DMS 273 (cell line): ENCODE measurements at regions not wholly inside any gene's neighbourhood (a gene's known extent, or its start where the extent isn't known, plus 50 kb on each side); places are given as distances from the start of the nearest gene placed in this dataset.

ENCODE experiments used
- DNase-seq: peaks from one replicate; lab custom pipeline; 2025; ENCODE audit not compliant: unreplicated experiment; lab: John Stamatoyannopoulos, UW

- peak; percentile 71 for DNase-seq
Observed at GRCh38 chr9:89953824-89954615, 349.2 kb downstream of the GADD45G start.

DNA sequence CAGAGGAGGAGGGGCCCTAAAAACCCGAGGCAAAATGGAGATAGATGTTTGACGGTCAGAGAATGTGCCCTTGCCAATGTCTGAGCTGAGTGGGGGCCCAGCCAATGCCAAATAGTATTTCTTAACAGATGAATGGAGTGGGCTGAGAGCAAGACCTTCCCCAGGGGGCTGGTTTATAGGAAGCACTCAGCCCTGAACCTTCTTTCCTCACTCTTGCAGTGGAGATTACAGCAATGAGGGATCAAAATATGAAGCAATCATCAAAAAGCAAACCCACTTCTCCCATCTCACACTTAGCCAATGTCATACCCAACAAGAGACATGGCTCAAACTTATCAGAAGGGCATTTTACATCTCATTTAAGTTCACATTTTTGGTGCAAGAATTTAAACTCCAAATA, 350.3 kb downstream of the GADD45G start:
- no peak for DNase-seq

- no peak for DNase-seq
Observed at GRCh38 chr9:89955626-89956025, 350.8 kb downstream of the GADD45G start.

DNA sequence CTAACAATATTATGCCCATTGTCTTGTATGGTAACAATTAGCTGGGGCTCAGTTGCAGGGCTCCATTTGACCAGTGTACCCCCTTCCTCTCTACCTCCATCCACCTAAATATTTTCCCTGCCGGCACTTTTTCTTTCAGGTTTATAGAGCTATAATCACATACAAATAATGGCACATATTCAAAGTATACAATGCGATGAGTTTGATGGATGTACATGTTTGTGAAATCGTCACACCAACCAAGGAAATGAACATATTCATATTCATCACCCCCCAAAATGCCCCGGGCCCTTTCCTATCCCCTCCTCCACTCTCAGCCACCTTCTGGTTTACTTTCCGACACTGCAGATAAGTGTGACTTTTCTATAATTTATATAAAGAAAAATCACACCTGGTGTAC, 351.5 kb downstream of the GADD45G start:
- DNase-seq, result no peak

DNA sequence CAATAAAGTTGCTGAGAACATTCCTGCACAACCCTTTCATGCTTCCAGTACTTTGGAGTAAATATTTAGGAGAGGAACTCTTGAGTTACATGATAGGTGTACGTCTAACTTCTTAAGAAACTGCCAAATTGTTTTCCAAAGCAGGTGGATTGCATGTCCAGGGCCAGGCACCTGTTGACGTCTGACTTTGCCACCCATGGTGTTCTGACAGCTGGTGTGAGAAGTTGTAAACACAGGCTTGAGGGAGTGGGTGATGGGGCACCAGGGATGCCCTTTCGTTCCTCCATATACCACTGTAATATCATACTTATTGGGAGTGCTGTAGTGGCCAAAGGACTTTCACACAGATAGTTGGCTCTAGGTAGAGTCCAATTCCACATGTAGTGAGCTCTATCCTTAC, 352.1 kb downstream of the GADD45G start:
- DNase-seq, result peak; percentile 31

DNA sequence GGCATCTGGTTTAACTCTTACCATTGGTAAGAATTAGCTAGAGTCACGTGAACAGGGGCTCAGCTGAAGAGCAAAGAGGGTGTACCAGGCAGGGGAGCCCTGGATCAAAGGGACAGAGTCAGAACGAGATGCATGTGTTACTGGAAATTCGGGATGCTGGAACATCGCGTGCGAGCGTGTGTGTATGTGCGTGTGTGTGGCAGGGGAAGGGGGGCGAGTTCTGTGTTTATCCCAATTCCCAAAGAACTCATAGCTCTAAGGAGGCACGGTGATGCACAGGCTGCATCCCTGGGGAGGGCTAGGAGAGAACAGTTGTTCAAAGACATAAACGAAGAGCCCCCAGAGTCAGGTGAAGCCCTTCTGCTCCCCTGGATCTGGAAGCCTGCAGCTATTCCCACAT, 353.3 kb downstream of the GADD45G start:
- DNase-seq, result no peak

DNA sequence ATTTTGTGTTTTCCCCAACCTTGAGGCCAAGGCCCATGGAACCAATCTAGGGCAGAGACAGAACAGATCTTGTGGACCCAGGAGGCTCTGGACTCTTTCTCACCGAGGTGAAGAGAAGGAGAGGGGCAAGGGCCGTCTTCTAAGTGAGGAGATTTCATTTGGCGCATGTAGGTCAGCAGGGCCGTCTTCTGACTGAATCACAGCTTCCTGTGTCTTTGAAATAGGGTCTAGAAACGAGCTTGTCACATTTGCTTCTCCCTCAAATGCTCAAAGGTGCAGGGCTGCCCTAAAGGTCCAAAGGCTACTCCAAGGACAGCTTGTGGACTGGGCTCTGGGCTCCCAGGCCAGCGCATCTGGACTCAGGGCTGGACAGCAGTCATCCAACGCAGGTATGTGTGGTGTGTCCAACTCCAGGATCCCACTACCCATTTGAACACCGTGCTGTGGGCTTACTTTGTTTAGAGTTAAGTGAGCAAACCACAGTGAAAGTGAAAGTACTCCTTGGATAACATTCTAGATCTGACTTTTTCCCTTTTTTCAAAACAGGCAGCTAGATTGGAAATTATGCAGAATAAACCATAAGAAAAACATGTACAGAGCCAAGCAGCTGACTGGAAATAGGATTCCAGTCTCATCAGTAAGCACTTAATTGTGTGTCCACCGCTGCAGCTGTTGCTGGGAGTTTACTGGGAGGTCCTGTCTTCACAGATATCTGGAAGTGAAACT, 357.0 kb downstream of the GADD45G start:
- peak; percentile 4 for DNase-seq

- no peak for DNase-seq
Observed at GRCh38 chr9:89963280-89963679, 358.5 kb downstream of the GADD45G start.

DNA sequence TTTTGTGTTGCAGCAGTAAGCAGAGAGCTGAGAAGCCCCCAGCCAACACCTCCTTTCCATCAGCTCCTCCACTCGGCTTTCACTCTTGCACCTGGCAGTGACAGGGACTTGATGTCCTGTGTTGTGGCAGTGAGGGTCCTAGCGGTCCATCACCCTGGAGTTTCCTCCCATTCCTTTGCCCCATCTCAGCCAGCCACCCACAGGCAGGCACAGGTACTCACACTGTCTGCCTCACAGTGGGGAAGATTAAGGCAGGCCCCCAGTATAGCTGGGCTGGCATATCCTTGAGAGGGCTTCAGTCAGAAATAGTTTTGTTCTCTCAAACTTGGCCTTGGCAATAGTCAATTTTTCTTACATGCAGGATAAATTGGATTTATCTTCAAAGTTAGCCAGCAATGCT, 362.7 kb downstream of the GADD45G start:
- no peak for DNase-seq

GRCh38 chr9:89969156-89969675, 364.4 kb downstream of the GADD45G start:
- no peak for DNase-seq

- no peak for DNase-seq
Observed at GRCh38 chr9:89969881-89970639, 365.2 kb downstream of the GADD45G start.

- DNase-seq, result no peak
Observed at GRCh38 chr9:89970701-89971100, 365.9 kb downstream of the GADD45G start.

- DNase-seq, result no peak
Observed at GRCh38 chr9:89972535-89972934, 367.7 kb downstream of the GADD45G start.

DNA sequence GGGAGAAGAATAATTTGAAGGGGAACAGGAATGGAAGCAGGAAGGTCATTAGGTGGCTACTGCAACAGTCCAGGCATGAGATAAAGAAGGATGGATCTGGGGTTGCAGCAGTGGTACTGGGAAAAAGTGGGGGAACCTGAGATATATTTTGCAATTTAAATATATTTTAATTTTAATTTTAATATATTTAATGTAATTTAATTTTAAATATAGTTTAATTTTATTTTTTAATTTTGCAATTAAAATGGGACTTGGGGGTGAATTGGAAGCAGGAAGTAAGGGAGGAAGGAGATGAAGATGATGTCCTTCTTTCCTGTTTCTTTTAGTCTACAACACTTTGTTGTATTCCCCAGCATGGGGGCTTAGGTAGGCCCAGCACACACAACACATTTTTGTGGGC, 369.8 kb downstream of the GADD45G start:
- no peak for DNase-seq

- DNase-seq, result no peak
Observed at GRCh38 chr9:89975024-89975423, 370.2 kb downstream of the GADD45G start.

DNA sequence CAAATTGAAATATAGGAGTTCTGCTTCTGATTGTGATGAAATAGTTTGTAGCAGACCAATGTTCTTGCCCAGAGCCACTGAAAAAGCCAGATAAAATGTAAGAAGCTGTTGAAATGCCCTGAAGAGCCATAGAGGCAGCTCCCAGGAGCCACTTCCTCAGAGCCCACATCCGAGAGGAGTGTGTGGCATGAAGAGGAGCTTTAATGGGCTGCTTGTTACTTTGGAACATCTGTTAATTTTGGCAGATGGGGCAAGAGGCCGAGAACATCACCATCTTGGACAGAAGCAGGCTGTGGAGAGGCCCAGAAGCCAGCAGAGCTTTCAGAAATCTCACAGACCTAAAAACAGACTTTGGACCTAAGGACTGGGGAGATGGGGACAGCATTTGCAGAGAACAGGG, 370.8 kb downstream of the GADD45G start:
- DNase-seq, result peak; percentile 78

DNA sequence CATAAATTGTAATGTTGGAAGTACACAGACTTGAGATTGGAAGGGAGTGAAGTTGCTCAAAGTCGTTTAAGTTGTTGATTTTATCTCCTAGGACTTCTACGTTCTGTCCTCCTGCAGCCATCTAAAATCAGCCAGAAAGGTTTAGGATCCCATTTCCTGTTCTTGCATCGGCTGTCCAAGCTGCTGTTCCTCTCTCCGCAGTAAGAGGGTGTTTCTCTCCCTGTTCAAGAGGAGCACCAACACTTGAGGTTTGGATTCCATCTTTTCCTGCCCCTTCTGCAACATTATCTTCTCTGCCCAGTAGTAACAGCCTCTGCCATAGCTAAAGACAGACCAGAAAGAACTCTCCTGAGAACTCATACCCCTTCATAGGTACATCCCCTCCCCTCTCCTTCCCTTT, 373.4 kb downstream of the GADD45G start:
- DNase-seq, result peak; percentile 50

- DNase-seq, result no peak
Observed at GRCh38 chr9:89980600-89980999, 375.8 kb downstream of the GADD45G start.

DNA sequence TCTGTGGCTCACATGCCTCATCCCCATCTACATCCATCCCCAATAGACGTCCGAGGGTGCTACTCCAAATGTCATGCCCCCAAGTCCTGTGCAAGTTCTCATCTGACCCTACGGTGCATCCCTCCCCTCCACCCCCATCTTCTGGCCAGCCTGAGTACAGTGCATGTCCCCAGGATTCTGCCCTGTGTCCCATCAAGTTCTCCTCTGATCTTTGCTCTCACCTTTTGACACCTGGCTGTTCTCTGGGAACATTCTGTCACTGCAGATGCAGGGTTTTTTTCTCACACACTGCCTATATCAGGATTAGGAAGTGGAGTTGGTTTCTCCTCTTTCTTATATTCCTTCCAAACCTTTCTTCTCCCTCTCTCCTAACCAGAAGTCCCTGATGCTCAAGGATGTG, 377.2 kb downstream of the GADD45G start:
- DNase-seq, result no peak

DNA sequence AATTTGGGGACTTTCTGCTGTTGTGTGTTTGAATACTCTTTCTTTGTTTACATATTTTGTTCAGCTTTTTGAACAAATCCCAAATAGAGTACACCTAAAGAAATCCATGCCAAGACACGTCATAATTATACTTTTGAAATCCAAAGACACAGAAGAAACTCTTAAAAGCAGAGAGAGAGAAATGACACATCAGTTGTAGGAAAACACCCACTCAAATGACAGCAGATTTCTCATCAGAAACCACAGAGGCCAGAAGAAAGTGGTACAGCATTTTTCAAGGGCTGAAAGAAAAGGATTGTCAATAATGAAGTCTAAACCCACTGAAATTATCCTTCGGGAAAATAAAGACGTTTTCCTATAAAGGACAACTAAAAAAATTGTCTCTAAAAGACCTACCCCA, 378.6 kb downstream of the GADD45G start:
- no peak for DNase-seq

DNA sequence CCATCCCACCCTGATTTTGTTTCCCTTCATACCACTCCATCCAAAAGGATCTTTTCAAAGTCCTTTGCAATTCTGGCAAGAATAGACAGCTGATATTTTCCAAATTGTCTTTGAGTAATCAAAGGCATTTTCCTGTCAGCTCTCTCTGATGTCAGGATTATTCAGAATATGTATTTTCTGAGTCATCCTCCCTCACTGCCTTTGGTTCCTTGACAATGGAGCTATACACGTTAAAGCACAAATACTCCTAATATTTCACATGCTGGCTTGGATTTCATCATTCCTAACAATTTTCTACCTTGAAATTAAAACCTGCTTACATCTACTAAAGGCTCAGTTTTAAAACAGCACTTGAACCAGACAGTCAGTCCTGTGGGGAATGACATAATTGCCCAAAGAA, 379.4 kb downstream of the GADD45G start:
- no peak for DNase-seq

GRCh38 chr9:89985068-89985467, 380.3 kb downstream of the GADD45G start:
- DNase-seq, result no peak
